BE2C (cell line): ENCODE measurements at regions not wholly inside any gene's neighbourhood (a gene's known extent, or its start where the extent isn't known, plus 50 kb on each side); places are given as distances from the start of the nearest gene placed in this dataset.

Experiments used
- DNase-seq: peaks from one replicate; pipeline ENCODE4 v3.0.0-alpha.2; 2020
- H3K27me3 ChIP-seq: fragments of 250-450 bp; sonication (Bioruptor Pico); 2 replicates; pipeline ENCODE4 v1.5.1; 2020; ENCODE audit warnings: mild to moderate bottlenecking
- H3K36me3 ChIP-seq: fragments of 250-450 bp; sonication (Bioruptor Pico); 2 replicates; pipeline ENCODE4 v1.5.1; 2020; ENCODE audit warnings: mild to moderate bottlenecking
- H3K4me1 ChIP-seq: fragments of 250-450 bp; sonication (Bioruptor Pico); 2 replicates; pipeline ENCODE4 v1.5.1; 2020
- H3K4me3 ChIP-seq: 2 replicates; pipeline ENCODE4 v1.5.1; 2011; ENCODE audit warnings: low read depth, low read length
- H3K9me3 ChIP-seq: fragments of 250-450 bp; sonication (Bioruptor Pico); 2 replicates; pipeline ENCODE4 v1.5.1; 2020
- TF ChIP-seq, protein P1 (sequence below): IDR thresholded peaks from 2 replicates; pipeline ENCODE4 v1.5.1; 2012; ENCODE audit warnings: mild to moderate bottlenecking, low read depth, low read length

GRCh38 chr11:27248576-27249509 lies 114.2 kb downstream of the CCDC34 start:
- TF ChIP-seq, protein P1, sequence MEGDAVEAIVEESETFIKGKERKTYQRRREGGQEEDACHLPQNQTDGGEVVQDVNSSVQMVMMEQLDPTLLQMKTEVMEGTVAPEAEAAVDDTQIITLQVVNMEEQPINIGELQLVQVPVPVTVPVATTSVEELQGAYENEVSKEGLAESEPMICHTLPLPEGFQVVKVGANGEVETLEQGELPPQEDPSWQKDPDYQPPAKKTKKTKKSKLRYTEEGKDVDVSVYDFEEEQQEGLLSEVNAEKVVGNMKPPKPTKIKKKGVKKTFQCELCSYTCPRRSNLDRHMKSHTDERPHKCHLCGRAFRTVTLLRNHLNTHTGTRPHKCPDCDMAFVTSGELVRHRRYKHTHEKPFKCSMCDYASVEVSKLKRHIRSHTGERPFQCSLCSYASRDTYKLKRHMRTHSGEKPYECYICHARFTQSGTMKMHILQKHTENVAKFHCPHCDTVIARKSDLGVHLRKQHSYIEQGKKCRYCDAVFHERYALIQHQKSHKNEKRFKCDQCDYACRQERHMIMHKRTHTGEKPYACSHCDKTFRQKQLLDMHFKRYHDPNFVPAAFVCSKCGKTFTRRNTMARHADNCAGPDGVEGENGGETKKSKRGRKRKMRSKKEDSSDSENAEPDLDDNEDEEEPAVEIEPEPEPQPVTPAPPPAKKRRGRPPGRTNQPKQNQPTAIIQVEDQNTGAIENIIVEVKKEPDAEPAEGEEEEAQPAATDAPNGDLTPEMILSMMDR, result no peak
- no peak overlapping the region for H3K4me3 ChIP-seq
- no peaks in the 10 kb centered on the region for H3K36me3 ChIP-seq
- H3K9me3 ChIP-seq, result no peaks in the 10 kb centered on the region
- no peaks in the 10 kb centered on the region for H3K4me1 ChIP-seq
- H3K27me3 ChIP-seq, result no peaks in the 10 kb centered on the region
- DNase-seq, result no peak

DNA sequence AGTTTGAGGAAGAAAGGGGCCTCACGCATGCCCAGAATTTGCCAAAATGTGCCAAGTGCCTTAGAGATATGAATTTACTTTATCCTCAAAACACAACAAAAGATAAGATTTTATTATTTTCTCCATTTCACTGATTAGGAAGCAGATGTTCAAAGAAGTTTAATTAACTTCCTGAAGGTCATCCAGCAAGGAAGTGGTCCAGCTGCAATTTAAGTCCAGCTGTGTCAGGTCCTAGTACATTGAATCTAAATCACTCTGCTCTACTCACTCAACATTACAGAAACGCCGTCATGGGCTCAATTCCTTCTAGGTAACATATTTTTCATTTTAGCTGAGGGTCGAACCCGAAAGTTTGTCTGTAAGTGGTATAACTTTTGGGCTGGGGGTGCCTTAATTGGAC lies 115.4 kb downstream of the CCDC34 start:
- no peaks in the 10 kb centered on the region for H3K4me1 ChIP-seq
- H3K36me3 ChIP-seq, result no peaks in the 10 kb centered on the region
- no peaks in the 10 kb centered on the region for H3K9me3 ChIP-seq
- TF ChIP-seq, protein P1, result no peak
- DNase-seq, result no peak
- no peaks in the 10 kb centered on the region for H3K27me3 ChIP-seq
- no peak overlapping the region for H3K4me3 ChIP-seq

DNA sequence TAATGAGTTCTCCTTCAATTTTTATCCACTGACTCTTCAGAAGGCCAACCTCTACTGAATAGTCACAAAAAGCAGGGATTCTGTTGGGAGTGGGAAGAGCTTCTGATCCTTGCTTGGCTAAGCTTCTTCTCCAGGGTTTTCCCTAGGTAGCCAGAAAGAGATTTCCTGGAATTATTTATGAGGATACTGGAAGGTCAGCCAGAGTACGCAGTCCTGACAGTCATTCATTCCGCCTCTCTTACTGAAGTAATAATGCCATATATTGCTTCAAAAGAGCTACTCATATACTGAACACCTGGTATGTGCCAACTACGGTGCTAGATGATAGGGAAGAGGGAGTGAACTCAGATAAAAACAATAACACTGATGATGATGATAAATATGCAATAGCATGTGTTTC lies 116.1 kb downstream of the CCDC34 start:
- DNase-seq, result no peak
- no peaks in the 10 kb centered on the region for H3K27me3 ChIP-seq
- no peaks in the 10 kb centered on the region for H3K9me3 ChIP-seq
- TF ChIP-seq, protein P1, result no peak
- no peaks in the 10 kb centered on the region for H3K4me1 ChIP-seq
- H3K4me3 ChIP-seq, result no peak overlapping the region
- H3K36me3 ChIP-seq, result no peaks in the 10 kb centered on the region

DNA sequence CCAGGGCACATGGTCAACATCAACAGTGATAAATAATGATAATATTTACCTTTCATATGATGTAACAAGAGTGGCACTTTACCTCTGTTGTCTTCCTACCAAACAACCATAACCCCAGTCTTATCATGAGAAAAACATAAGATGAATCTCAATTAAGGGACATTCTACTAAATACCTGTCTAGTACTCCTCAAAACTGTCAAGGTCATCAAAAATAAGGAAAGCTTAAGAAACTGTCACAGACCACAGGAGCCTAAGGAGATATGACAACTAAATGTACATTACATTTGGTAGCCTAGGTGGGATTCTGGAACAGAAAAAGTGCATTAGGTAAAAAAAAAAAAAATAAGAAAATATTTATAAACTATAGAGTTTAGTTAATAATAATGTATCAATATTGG lies 118.1 kb downstream of the CCDC34 start:
- Histone ChIP-seq H3K4me1 (no peaks in the 10 kb centered on the region), H3K36me3 (no peaks in the 10 kb centered on the region), H3K9me3 (no peaks in the 10 kb centered on the region), H3K4me3 (no peak overlapping the region), H3K27me3 (no peaks in the 10 kb centered on the region)
- no peak for DNase-seq
- TF ChIP-seq, protein P1, result no peak

- DNase-seq, result no peak
These were observed 120.4 kb downstream of the CCDC34 start for GRCh38 chr11:27242591-27242990.

More at GRCh38 chr11:27242591-27242990, 120.4 kb downstream of the CCDC34 start:
- Histone ChIP-seq H3K4me3 (no peak overlapping the region), H3K4me1 (no peaks in the 10 kb centered on the region), H3K9me3 (no peaks in the 10 kb centered on the region), H3K27me3 (no peaks in the 10 kb centered on the region), H3K36me3 (no peaks in the 10 kb centered on the region)
- TF ChIP-seq, protein P1, result no peak
